Keratinocyte (primary cell): ENCODE measurements at regions not wholly inside any gene's neighbourhood (a gene's known extent, or its start where the extent isn't known, plus 50 kb on each side); places are given as distances from the start of the nearest gene placed in this dataset.

Experiments used
- DNase-seq: peaks from one replicate; pipeline ENCODE4 v3.0.0-alpha.2; 2011; ENCODE audit warnings: low read depth, missing footprints, low spot score
- FAIRE-seq: peaks from 2 replicates; lab custom pipeline; 2011; peaks lifted over from hg19 to GRCh38; lab: Jason Lieb, UNC
- H2AFZ ChIP-seq: 2 replicates; pipeline ENCODE4 v1.6.0; 2012; ENCODE audit warnings: low read length, control low read depth, inconsistent platforms; ENCODE audit not compliant: control insufficient read depth
- H3K27ac ChIP-seq: 2 replicates; pipeline ENCODE4 v1.5.1; 2011; ENCODE audit warnings: low read length; ENCODE audit not compliant: control insufficient read depth, insufficient read depth
- H3K27me3 ChIP-seq: 3 replicates; pipeline ENCODE4 v1.6.0; 2011; ENCODE audit warnings: low read length; ENCODE audit not compliant: control insufficient read depth, insufficient read depth; ENCODE audit errors: extremely low read depth
- H3K36me3 ChIP-seq, 2 experiments: 2 replicates in 1 of 2; 3 replicates in 1 of 2; pipeline ENCODE4 v1.5.1; 2011; ENCODE audit warnings: low read length in 2 of 2, mild to moderate bottlenecking in 1 of 2; ENCODE audit not compliant: control insufficient read depth in 2 of 2, insufficient read depth in 2 of 2; ENCODE audit errors: extremely low read depth in 1 of 2
- H3K4me1 ChIP-seq: 3 replicates; pipeline ENCODE4 v1.5.1; 2011; ENCODE audit warnings: low read length; ENCODE audit not compliant: control insufficient read depth, insufficient read depth; ENCODE audit errors: extremely low read depth
- H3K4me2 ChIP-seq: 3 replicates; pipeline ENCODE4 v1.6.0; 2011; ENCODE audit warnings: low read depth, low read length; ENCODE audit not compliant: control insufficient read depth, insufficient read depth; ENCODE audit errors: extremely low read depth
- H3K4me3 ChIP-seq, 3 experiments: fragments of 200-600 bp in 1 of 3; sonication (generic) in 1 of 3; 2 replicates in 2 of 3; 3 replicates in 1 of 3; pipeline ENCODE4 v1.5.1; 2011 to 2016; ENCODE audit warnings: low read length in 3 of 3, mild to moderate bottlenecking in 3 of 3, control low read depth in 2 of 3, inconsistent platforms in 1 of 3, low read depth in 1 of 3, mixed read lengths in 1 of 3, mixed run types in 1 of 3, moderate library complexity in 1 of 3; ENCODE audit not compliant: control insufficient read depth in 2 of 3, insufficient read depth in 2 of 3; ENCODE audit errors: extremely low read depth in 1 of 3
- H3K79me2 ChIP-seq: 2 replicates; pipeline ENCODE4 v1.6.0; 2012; ENCODE audit warnings: low read length; ENCODE audit not compliant: control insufficient read depth, insufficient read depth
- H3K9ac ChIP-seq: 3 replicates; pipeline ENCODE4 v1.6.0; 2011; ENCODE audit warnings: low read length; ENCODE audit not compliant: control insufficient read depth, insufficient read depth; ENCODE audit errors: extremely low read depth
- H3K9me1 ChIP-seq: 3 replicates; pipeline ENCODE4 v1.6.0; 2011; ENCODE audit warnings: low read length; ENCODE audit not compliant: control insufficient read depth, insufficient read depth; ENCODE audit errors: extremely low read depth
- H3K9me3 ChIP-seq: 2 replicates; pipeline ENCODE4 v1.5.1; 2012; ENCODE audit warnings: low read depth, low read length; ENCODE audit not compliant: control insufficient read depth
- H4K20me1 ChIP-seq: 3 replicates; pipeline ENCODE4 v1.6.0; 2011; ENCODE audit warnings: low read length; ENCODE audit not compliant: control insufficient read depth, insufficient read depth; ENCODE audit errors: extremely low read depth
- EZH2 ChIP-seq: IDR thresholded peaks from one replicate; pipeline ENCODE4 v1.6.1; 2012; ENCODE audit warnings: inconsistent platforms, mild to moderate bottlenecking, low read length, moderate library complexity
- dilution Hi-C: fragments of 300-500 bp; cut with MboI; formaldehyde crosslinking; loops from one replicate; pipeline ENCODE4 v1.7.0; 2020; ENCODE audit warnings: low sequenced_read_pairs; ENCODE audit not compliant: extremely low pct_ligation_motif_present
- TF ChIP-seq, protein P1 (sequence below), 3 experiments: IDR thresholded peaks in 1 of 3; conservative IDR thresholded peaks in 1 of 3; optimal IDR thresholded peaks in 1 of 3; 2 replicates in 2 of 3; 3 replicates in 1 of 3; pipeline versions ENCODE3 to v1.5.1; 2011; ENCODE audit warnings: low read length in 3 of 3, mild to moderate bottlenecking in 3 of 3, moderate library complexity in 2 of 3, control low read depth in 1 of 3, inconsistent platforms in 1 of 3; ENCODE audit not compliant: insufficient read depth in 2 of 3; ENCODE audit errors: extremely low read depth in 1 of 3

DNA sequence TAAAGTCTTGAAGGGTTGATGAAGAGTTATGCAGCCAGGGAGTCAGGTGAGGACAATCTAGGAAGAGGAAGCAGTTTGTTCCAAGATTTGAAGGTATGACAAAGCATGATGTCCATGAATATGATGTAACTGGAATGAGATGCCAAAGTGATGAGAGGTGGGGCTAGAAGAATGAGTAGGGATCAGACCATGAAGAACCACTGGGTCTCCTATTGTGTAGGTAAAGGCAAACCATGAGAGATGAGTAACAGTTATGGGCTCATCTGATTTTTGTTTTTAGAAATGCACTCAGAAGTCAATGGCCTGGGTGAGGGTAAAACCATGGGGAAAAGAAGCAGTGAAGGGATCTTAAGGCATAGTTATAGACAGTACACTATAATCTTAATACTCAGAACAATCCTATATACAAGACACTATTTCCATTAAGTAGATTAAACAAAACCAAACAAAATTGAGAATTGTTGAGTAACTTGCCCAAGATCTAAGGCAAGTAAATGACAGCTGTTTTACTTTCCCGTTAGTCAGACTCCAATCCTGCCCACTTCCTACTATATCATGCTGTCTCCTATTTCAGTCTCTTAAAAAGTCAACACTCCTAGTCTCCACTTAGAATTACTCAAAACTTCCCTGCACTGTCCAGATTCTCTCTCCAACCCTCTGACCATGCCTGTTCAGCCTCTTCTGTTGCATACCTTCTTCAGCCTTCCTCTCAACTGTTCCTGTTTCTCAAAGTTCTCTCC, 393.8 kb upstream of the MEF2C start:
- Histone ChIP-seq H3K27ac (peak overlapping the region; percentile 46), H3K9me3 (no peaks in the 10 kb centered on the region), H3K27me3 (no peaks in the 10 kb centered on the region), H3K36me3 (no peaks in the 10 kb centered on the region), H3K9me1 (no peaks in the 10 kb centered on the region), H2AFZ (peak overlapping the region; percentile 15), H3K9ac (no peak overlapping the region), H3K4me3 (no peak overlapping the region), H4K20me1 (no peaks in the 10 kb centered on the region), H3K4me1 (peaks cover 30% of the 10 kb centered on the region), H3K79me2 (no peaks in the 10 kb centered on the region), H3K4me2 (peak overlapping the region; percentile 16)
- TF ChIP-seq EZH2: no peak
- TF ChIP-seq, protein P1, sequence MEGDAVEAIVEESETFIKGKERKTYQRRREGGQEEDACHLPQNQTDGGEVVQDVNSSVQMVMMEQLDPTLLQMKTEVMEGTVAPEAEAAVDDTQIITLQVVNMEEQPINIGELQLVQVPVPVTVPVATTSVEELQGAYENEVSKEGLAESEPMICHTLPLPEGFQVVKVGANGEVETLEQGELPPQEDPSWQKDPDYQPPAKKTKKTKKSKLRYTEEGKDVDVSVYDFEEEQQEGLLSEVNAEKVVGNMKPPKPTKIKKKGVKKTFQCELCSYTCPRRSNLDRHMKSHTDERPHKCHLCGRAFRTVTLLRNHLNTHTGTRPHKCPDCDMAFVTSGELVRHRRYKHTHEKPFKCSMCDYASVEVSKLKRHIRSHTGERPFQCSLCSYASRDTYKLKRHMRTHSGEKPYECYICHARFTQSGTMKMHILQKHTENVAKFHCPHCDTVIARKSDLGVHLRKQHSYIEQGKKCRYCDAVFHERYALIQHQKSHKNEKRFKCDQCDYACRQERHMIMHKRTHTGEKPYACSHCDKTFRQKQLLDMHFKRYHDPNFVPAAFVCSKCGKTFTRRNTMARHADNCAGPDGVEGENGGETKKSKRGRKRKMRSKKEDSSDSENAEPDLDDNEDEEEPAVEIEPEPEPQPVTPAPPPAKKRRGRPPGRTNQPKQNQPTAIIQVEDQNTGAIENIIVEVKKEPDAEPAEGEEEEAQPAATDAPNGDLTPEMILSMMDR (optimal IDR thresholded peaks at IDR 0.05 in 1 of 3, IDR thresholded peaks at IDR 0.05 in 1 of 3, conservative IDR thresholded peaks at IDR 0.05 in 1 of 3; ENCODE audit: extremely low read depth in 1 of 3, insufficient read depth in 2 of 3, low read length in 3 of 3): no peak
- peak; percentile 50 for DNase-seq
- dilution Hi-C loops: no loop called here
- peak; percentile 67 for FAIRE-seq

DNA sequence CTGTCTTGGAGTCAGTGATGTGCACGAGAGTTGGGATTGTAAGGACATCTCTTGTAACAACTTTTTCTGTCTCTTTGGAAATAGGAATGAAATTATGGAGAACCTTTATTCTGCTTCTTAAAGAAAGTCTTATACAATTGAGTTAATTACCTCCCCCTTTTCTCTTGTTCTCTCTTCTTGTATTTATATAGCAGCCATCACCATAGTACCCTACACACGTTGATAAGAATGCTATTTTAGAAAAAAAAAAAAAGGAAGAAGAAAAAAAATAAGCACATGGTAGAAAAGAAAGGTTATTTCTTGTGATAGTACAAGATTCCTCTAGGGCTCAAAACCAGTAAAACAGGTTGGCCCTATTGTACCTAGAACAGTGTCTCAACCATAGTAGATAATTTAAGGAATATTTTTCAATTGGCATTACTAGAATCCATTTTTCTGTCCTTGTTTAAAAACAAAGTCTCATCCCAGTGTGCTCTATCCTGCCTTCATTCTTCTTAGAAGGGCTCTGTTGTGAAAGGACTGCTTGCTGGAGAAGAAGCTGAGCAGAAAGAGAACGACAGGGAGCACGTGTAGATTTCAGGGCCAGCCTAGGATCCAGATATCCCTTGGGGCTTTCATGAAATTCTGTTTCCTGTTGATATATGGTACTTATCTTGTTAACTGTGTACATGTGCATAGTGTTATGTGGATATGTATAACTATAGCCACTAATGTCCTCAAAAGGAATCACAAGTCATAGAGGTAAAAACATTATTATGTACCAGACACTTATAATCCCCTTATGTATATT, 392.3 kb upstream of the MEF2C start:
- H3K4me2 ChIP-seq: no peak overlapping the region
- no peaks in the 10 kb centered on the region for H3K9me1 ChIP-seq
- H4K20me1 ChIP-seq: no peaks in the 10 kb centered on the region
- H2AFZ ChIP-seq: peak overlapping the region; percentile 3
- no peaks in the 10 kb centered on the region for H3K27me3 ChIP-seq
- no peak overlapping the region for H3K9ac ChIP-seq
- H3K27ac ChIP-seq: no peak overlapping the region
- H3K9me3 ChIP-seq: no peaks in the 10 kb centered on the region
- FAIRE-seq (no peak), DNase-seq (no peak)
- dilution Hi-C loops: no loop called here
- peaks cover 30% of the 10 kb centered on the region for H3K4me1 ChIP-seq
- no peak for TF ChIP-seq EZH2
- TF ChIP-seq, protein P1 (optimal IDR thresholded peaks at IDR 0.05 in 1 of 3, IDR thresholded peaks at IDR 0.05 in 1 of 3, conservative IDR thresholded peaks at IDR 0.05 in 1 of 3; ENCODE audit: extremely low read depth in 1 of 3, insufficient read depth in 2 of 3, low read length in 3 of 3): no peak
- H3K79me2 ChIP-seq: no peaks in the 10 kb centered on the region
- H3K4me3 ChIP-seq: no peak overlapping the region
- H3K36me3 ChIP-seq: no peaks in the 10 kb centered on the region
